DND-41 (cell line): ENCODE measurements at regions not wholly inside any gene's neighbourhood (a gene's known extent, or its start where the extent isn't known, plus 50 kb on each side); places are given as distances from the start of the nearest gene placed in this dataset.

Experiments
- ATAC-seq: fragments of 200-7000 bp; cut with Tn5 transposase; 3 replicates; pipeline ENCODE4 v1.9.1; 2021; ENCODE audit warnings: low read depth; ENCODE audit not compliant: insufficient read depth
- DNase-seq: peaks from one replicate; pipeline ENCODE4 v3.0.0-alpha.2; 2020
- H2AFZ ChIP-seq: 2 replicates; pipeline ENCODE4 v1.6.0; 2012; ENCODE audit warnings: low read depth, low read length
- H3K27ac ChIP-seq: 2 replicates; pipeline ENCODE4 v1.5.1; 2012; ENCODE audit warnings: low read length, inconsistent platforms
- H3K27me3 ChIP-seq: fragments of 200-600 bp; sonication (generic); 2 replicates; pipeline ENCODE4 v1.6.0; 2012; ENCODE audit warnings: low read length, mild to moderate bottlenecking, inconsistent platforms; ENCODE audit not compliant: insufficient read depth, poor library complexity
- H3K36me3 ChIP-seq: 2 replicates; pipeline ENCODE4 v1.5.1; 2012; ENCODE audit warnings: low read length, inconsistent platforms; ENCODE audit not compliant: insufficient read depth
- H3K4me1 ChIP-seq: 2 replicates; pipeline ENCODE4 v1.5.1; 2012; ENCODE audit warnings: mild to moderate bottlenecking, low read length; ENCODE audit not compliant: insufficient read depth
- H3K4me2 ChIP-seq: 2 replicates; pipeline ENCODE4 v1.6.0; 2012; ENCODE audit warnings: mild to moderate bottlenecking, moderate library complexity, low read length, inconsistent platforms; ENCODE audit not compliant: insufficient read depth
- H3K4me3 ChIP-seq, 2 experiments: fragments of 200-600 bp in 1 of 2; shearing (Covaris generic) in 1 of 2; 2 replicates each; pipeline ENCODE4 v1.5.1; 2012 to 2016; ENCODE audit warnings: inconsistent platforms in 2 of 2, low read length in 2 of 2, mild to moderate bottlenecking in 2 of 2, low read depth in 1 of 2, moderate library complexity in 1 of 2
- H3K79me2 ChIP-seq: 2 replicates; pipeline ENCODE4 v1.6.0; 2012; ENCODE audit warnings: low read length, inconsistent platforms; ENCODE audit not compliant: insufficient read depth
- H3K9ac ChIP-seq: 2 replicates; pipeline ENCODE4 v1.6.0; 2012; ENCODE audit warnings: low read depth, mild to moderate bottlenecking, inconsistent platforms, low read length, moderate library complexity
- H3K9me3 ChIP-seq: 2 replicates; pipeline ENCODE4 v1.5.1; 2012; ENCODE audit warnings: low read length, moderate library complexity, mild to moderate bottlenecking, inconsistent platforms; ENCODE audit not compliant: insufficient read depth, severe bottlenecking
- H4K20me1 ChIP-seq: 2 replicates; pipeline ENCODE4 v1.6.0; 2012; ENCODE audit warnings: low read length; ENCODE audit not compliant: insufficient read depth
- CTCF ChIP-seq: IDR thresholded peaks from 2 replicates; pipeline ENCODE4 v1.5.1; 2012; ENCODE audit warnings: borderline replicate concordance, low read length, moderate library complexity, mild to moderate bottlenecking; ENCODE audit not compliant: poor library complexity, severe bottlenecking; ENCODE audit errors: extremely low read depth
- EZH2 ChIP-seq: IDR thresholded peaks from 3 replicates; pipeline ENCODE4 v1.6.1; 2012; ENCODE audit warnings: borderline replicate concordance, low read depth, mild to moderate bottlenecking, moderate library complexity, low read length, inconsistent platforms; ENCODE audit not compliant: severe bottlenecking

GRCh38 chr15:62745621-62746225, 296.8 kb upstream of the TPM1 start:
- H3K79me2 ChIP-seq, result no peaks in the 10 kb centered on the region
- no peak overlapping the region for H2AFZ ChIP-seq
- no peak overlapping the region for H3K4me2 ChIP-seq
- H3K9me3 ChIP-seq, result no peaks in the 10 kb centered on the region
- H3K9ac ChIP-seq, result no peak overlapping the region
- TF ChIP-seq EZH2, result no peak
- TF ChIP-seq CTCF, result no peak
- H3K4me3 ChIP-seq, result no peak overlapping the region
- H3K27ac ChIP-seq, result no peak overlapping the region
- H3K36me3 ChIP-seq, result no peaks in the 10 kb centered on the region
- ATAC-seq (no peak), DNase-seq (no peak)
- H3K4me1 ChIP-seq, result no peaks in the 10 kb centered on the region
- no peaks in the 10 kb centered on the region for H3K27me3 ChIP-seq
- no peaks in the 10 kb centered on the region for H4K20me1 ChIP-seq

- H3K27me3 ChIP-seq, result no peaks in the 10 kb centered on the region
- no peaks in the 10 kb centered on the region for H3K79me2 ChIP-seq
- H3K36me3 ChIP-seq, result no peaks in the 10 kb centered on the region
- no peaks in the 10 kb centered on the region for H4K20me1 ChIP-seq
- H3K4me3 ChIP-seq, result no peak overlapping the region
- no peak overlapping the region for H3K27ac ChIP-seq
- no peak overlapping the region for H3K4me2 ChIP-seq
- no peaks in the 10 kb centered on the region for H3K4me1 ChIP-seq
- ATAC-seq (no peak), DNase-seq (no peak)
- no peak for TF ChIP-seq EZH2
- TF ChIP-seq CTCF, result no peak
- H3K9me3 ChIP-seq, result no peaks in the 10 kb centered on the region
- H3K9ac ChIP-seq, result no peak overlapping the region
- H2AFZ ChIP-seq, result no peak overlapping the region
Measured at GRCh38 chr15:62748196-62748595, 294.4 kb upstream of the TPM1 start.

GRCh38 chr15:62749036-62749815, 293.3 kb upstream of the TPM1 start:
- Histone ChIP-seq H3K79me2 (no peaks in the 10 kb centered on the region), H3K27me3 (no peaks in the 10 kb centered on the region), H3K36me3 (no peaks in the 10 kb centered on the region), H3K4me3 (no peak overlapping the region), H3K4me1 (no peaks in the 10 kb centered on the region), H4K20me1 (no peaks in the 10 kb centered on the region), H3K4me2 (no peak overlapping the region), H3K9me3 (no peaks in the 10 kb centered on the region), H2AFZ (no peak overlapping the region), H3K9ac (no peak overlapping the region), H3K27ac (no peak overlapping the region)
- DNase-seq (no peak), ATAC-seq (no peak)
- TF ChIP-seq CTCF (no peak), EZH2 (no peak)
